Glutamatergic neuron (in vitro differentiated cells): ENCODE measurements at regions not wholly inside any gene's neighbourhood (a gene's known extent, or its start where the extent isn't known, plus 50 kb on each side); places are given as distances from the start of the nearest gene placed in this dataset.

Source experiments
- DNase-seq: peaks from one replicate; pipeline ENCODE4 v3.0.0; 2022
- H3K27ac Mint-ChIP-seq: one replicate; pipeline ENCODE4 v1.8.0; 2020; ENCODE audit warnings: mild to moderate bottlenecking, mixed read lengths, inconsistent platforms; ENCODE audit not compliant: unreplicated experiment
- H3K27me3 Mint-ChIP-seq: one replicate; pipeline ENCODE4 v1.8.0; 2020; ENCODE audit warnings: mild to moderate bottlenecking, moderate library complexity, mixed read lengths, inconsistent platforms; ENCODE audit not compliant: unreplicated experiment
- H3K36me3 Mint-ChIP-seq: one replicate; pipeline ENCODE4 v1.8.0; 2020; ENCODE audit warnings: mild to moderate bottlenecking, mixed read lengths, inconsistent platforms; ENCODE audit not compliant: unreplicated experiment
- H3K4me1 Mint-ChIP-seq: one replicate; pipeline ENCODE4 v1.8.0; 2020; ENCODE audit warnings: mild to moderate bottlenecking, low read depth, mixed read lengths, inconsistent platforms; ENCODE audit not compliant: unreplicated experiment
- H3K4me3 Mint-ChIP-seq: one replicate; pipeline ENCODE4 v1.8.0; 2020; ENCODE audit warnings: mild to moderate bottlenecking, mixed read lengths, inconsistent platforms; ENCODE audit not compliant: unreplicated experiment
- H3K9me3 Mint-ChIP-seq: one replicate; pipeline ENCODE4 v1.8.0; 2020; ENCODE audit warnings: mild to moderate bottlenecking, moderate library complexity, mixed read lengths, inconsistent platforms; ENCODE audit not compliant: unreplicated experiment
- TF ChIP-seq, protein P1 (sequence below): fragments of 200-600 bp; sonication (generic); IDR thresholded peaks from one replicate; pipeline ENCODE4 v1.5.0; 2021; ENCODE audit not compliant: partially characterized antibody, unreplicated experiment

DNA sequence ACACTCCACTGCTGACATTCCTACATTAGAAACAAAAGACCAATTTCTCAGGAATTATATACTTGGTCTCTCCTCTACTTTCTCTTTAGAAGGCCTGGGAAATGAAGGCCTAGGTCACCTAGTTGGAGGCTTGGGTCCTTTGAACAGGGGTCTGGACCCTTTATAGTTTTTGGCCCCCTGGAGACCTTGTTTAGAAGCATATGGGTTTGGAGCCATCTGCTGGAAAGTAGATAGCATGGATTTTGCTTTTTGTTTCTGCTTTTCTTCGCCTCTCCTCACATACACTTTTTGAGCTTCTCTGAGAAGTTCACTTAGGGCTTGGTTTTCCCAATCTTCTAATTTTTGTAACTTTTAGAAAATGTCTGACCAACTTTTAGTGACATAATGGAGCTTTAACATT, 67.1 kb upstream of the CDK20 start:
- Mint-ChIP-seq H3K27ac (peak overlapping the region; percentile 44), H3K4me1 (peaks cover 6% of the 10 kb centered on the region), H3K9me3 (peaks cover 11% of the 10 kb centered on the region), H3K36me3 (peaks cover 50% of the 10 kb centered on the region), H3K4me3 (no peak overlapping the region), H3K27me3 (peaks cover 2% of the 10 kb centered on the region)
- no peak for DNase-seq
- TF ChIP-seq, protein P1, sequence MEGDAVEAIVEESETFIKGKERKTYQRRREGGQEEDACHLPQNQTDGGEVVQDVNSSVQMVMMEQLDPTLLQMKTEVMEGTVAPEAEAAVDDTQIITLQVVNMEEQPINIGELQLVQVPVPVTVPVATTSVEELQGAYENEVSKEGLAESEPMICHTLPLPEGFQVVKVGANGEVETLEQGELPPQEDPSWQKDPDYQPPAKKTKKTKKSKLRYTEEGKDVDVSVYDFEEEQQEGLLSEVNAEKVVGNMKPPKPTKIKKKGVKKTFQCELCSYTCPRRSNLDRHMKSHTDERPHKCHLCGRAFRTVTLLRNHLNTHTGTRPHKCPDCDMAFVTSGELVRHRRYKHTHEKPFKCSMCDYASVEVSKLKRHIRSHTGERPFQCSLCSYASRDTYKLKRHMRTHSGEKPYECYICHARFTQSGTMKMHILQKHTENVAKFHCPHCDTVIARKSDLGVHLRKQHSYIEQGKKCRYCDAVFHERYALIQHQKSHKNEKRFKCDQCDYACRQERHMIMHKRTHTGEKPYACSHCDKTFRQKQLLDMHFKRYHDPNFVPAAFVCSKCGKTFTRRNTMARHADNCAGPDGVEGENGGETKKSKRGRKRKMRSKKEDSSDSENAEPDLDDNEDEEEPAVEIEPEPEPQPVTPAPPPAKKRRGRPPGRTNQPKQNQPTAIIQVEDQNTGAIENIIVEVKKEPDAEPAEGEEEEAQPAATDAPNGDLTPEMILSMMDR: no peak

DNA sequence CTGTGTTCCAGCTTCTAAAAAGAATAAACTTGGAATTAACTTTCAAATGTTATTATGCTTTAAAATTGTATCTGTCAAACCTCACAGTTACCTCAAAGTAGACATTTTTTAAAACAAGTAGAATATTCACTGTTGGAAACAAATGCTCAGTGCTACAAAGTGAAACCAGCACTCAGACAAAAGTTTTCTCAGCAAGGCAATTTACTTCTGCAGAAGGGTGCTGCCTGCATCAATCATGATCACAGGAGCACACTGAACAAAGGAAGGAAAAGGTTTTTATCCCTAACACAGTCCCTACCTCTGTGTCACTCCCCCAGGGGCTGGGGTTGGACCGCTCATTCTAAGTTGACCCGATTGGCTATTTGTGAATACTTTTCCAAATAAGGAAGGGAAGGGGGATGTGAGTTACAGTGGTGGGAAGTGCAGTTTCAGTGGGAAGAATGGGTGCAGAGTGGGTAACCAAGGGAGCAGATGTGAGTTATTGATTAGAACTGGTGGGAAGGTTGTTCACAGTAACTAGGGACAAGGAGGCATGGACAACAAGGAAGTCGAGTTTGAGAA, 63.0 kb upstream of the CDK20 start:
- Mint-ChIP-seq H3K27me3 (no peaks in the 10 kb centered on the region), H3K36me3 (peaks cover 41% of the 10 kb centered on the region), H3K27ac (no peak overlapping the region), H3K4me3 (no peak overlapping the region), H3K4me1 (peaks cover 6% of the 10 kb centered on the region), H3K9me3 (peaks cover 6% of the 10 kb centered on the region)
- no peak for DNase-seq
- TF ChIP-seq, protein P1: no peak

DNA sequence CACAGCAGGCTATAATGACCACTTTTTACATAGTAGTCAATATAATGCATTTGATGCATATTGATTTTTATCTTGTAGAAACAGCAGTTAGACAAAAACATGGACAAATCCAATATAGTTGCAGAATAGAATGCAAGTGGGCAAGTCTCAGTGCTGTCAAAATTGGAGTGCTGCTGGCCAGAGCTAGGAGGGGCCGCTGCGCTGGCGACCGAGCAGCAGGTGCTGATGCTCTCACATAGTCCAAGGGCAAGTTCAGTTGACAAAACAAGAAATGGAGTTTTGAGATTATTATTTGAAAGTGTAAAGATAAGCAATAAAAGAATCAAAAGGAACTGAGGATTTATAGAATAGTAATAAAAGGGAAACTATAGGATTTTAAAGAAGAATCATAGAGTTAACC, 60.6 kb upstream of the CDK20 start:
- TF ChIP-seq, protein P1: no peak
- Mint-ChIP-seq H3K4me1 (no peaks in the 10 kb centered on the region), H3K9me3 (peaks cover 6% of the 10 kb centered on the region), H3K27me3 (no peaks in the 10 kb centered on the region), H3K27ac (no peak overlapping the region), H3K36me3 (peaks cover 36% of the 10 kb centered on the region), H3K4me3 (no peak overlapping the region)
- no peak for DNase-seq

DNA sequence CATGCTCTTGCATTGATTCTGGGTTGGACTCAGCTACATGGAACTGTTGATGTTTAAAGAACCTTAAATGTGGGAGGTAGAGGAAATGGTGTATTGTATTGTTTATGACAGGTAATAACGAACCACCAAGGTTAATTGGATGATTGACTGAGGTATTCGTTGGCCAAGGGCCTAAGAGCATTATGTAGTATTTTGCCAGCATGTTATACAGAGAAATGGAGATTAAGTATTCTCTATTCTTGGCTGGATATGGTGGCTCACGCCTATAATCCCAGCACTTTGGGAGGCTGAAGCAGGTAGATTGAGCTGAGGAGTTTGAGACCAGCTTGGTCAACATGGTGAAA, 59.0 kb upstream of the CDK20 start:
- no peak overlapping the region for H3K4me3 Mint-ChIP-seq
- no peak for DNase-seq
- TF ChIP-seq, protein P1: no peak
- no peaks in the 10 kb centered on the region for H3K27me3 Mint-ChIP-seq
- H3K9me3 Mint-ChIP-seq: peaks cover 9% of the 10 kb centered on the region
- H3K4me1 Mint-ChIP-seq: no peaks in the 10 kb centered on the region
- peaks cover 25% of the 10 kb centered on the region for H3K36me3 Mint-ChIP-seq
- no peak overlapping the region for H3K27ac Mint-ChIP-seq

DNA sequence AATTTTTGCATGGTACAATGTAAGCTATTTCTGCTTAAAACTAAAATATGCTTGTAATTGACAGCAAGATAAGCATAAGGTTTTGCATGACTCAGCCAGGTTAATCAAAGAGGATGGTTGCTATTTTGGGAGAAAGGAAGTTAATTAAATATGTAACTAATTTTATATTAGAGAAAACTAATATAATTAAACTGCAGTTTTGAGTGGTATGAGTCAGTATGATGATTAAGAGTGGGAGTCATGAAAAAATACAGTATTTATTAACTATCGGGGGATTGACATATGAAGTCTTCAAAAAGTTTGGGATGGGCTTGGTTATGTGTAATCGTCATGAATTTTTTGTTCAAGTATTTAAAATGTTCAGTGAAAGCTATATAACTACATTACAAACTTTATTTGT, 54.0 kb upstream of the CDK20 start:
- no peaks in the 10 kb centered on the region for H3K36me3 Mint-ChIP-seq
- no peak overlapping the region for H3K4me3 Mint-ChIP-seq
- no peaks in the 10 kb centered on the region for H3K27me3 Mint-ChIP-seq
- peaks cover 3% of the 10 kb centered on the region for H3K9me3 Mint-ChIP-seq
- no peaks in the 10 kb centered on the region for H3K4me1 Mint-ChIP-seq
- no peak for DNase-seq
- H3K27ac Mint-ChIP-seq: no peak overlapping the region
- TF ChIP-seq, protein P1: no peak
